ENCODE measurements at regions not wholly inside any gene's neighbourhood (a gene's known extent, or its start where the extent isn't known, plus 50 kb on each side); places are given as distances from the start of the nearest gene placed in this dataset.
A peak's percentile ranks its signal among the peaks of the same experiment; 100 is the strongest.
"Not testable (repeated sequence)": the region's sequence is repeated elsewhere in the genome, so short reads cannot be mapped to it uniquely, and the experiment has no call there.

- H3K27me3 Mint-ChIP-seq (ENCODE audit: low read depth) = peaks cover 49% of the 10 kb centered on the region
- peak overlapping the region in 1 of 3 experiments; percentile 53 for H3K27ac Mint-ChIP-seq
- no peaks in the 10 kb centered on the region for H3K4me1 Mint-ChIP-seq
- no peaks in the 10 kb centered on the region for H3K9me3 Mint-ChIP-seq
- peak; percentile 91 to 96 (median 93) for TF ChIP-seq CTCF (IDR thresholded peaks at IDR 0.05; ENCODE audit: unreplicated experiment in 3 of 3)
- H3K4me3 Mint-ChIP-seq = no peak overlapping the region
- no peaks in the 10 kb centered on the region for H3K36me3 Mint-ChIP-seq (ENCODE audit: low read depth)
Measured at GRCh38 chr13:27359199-27359821, 65.1 kb upstream of the GTF3A start.

GRCh38 chr13:27360562-27360961, 63.9 kb upstream of the GTF3A start:
- TF ChIP-seq CTCF (IDR thresholded peaks at IDR 0.05; ENCODE audit: unreplicated experiment in 3 of 3) = no peak
- no peaks in the 10 kb centered on the region for H3K36me3 Mint-ChIP-seq (ENCODE audit: low read depth)
- no peaks in the 10 kb centered on the region for H3K4me1 Mint-ChIP-seq
- peaks cover 62% of the 10 kb centered on the region for H3K27me3 Mint-ChIP-seq (ENCODE audit: low read depth)
- H3K27ac Mint-ChIP-seq = no peak overlapping the region
- no peaks in the 10 kb centered on the region for H3K9me3 Mint-ChIP-seq
- H3K4me3 Mint-ChIP-seq = no peak overlapping the region

- no peaks in the 10 kb centered on the region for H3K4me1 Mint-ChIP-seq
- no peaks in the 10 kb centered on the region for H3K36me3 Mint-ChIP-seq (ENCODE audit: low read depth)
- no peak overlapping the region for H3K27ac Mint-ChIP-seq
- H3K27me3 Mint-ChIP-seq (ENCODE audit: low read depth) = peaks cover 70% of the 10 kb centered on the region
- no peaks in the 10 kb centered on the region for H3K9me3 Mint-ChIP-seq
- peak overlapping the region; percentile 68 to 81 (median 75) for H3K4me3 Mint-ChIP-seq
- TF ChIP-seq CTCF (IDR thresholded peaks at IDR 0.05; ENCODE audit: unreplicated experiment in 3 of 3) = peak; percentile 89 to 95 (median 93)
Measured at GRCh38 chr13:27362064-27362751, 62.2 kb upstream of the GTF3A start.

- H3K36me3 Mint-ChIP-seq (ENCODE audit: low read depth); H3K4me3 Mint-ChIP-seq; H3K27ac Mint-ChIP-seq; H3K9me3 Mint-ChIP-seq; H3K4me1 Mint-ChIP-seq: not testable (repeated sequence)
- peaks cover 83% of the 10 kb centered on the region for H3K27me3 Mint-ChIP-seq (ENCODE audit: low read depth)
Measured at GRCh38 chr13:27363637-27364036, 60.8 kb upstream of the GTF3A start.

- Mint-ChIP-seq H3K4me3 (no peak overlapping the region), H3K27ac (no peak overlapping the region), H3K36me3 (ENCODE audit: low read depth) (no peaks in the 10 kb centered on the region), H3K4me1 (no peaks in the 10 kb centered on the region), H3K27me3 (ENCODE audit: low read depth) (peaks cover 80% of the 10 kb centered on the region), H3K9me3 (peaks cover 5% of the 10 kb centered on the region)
- no peak for TF ChIP-seq CTCF (IDR thresholded peaks at IDR 0.05; ENCODE audit: unreplicated experiment in 3 of 3)
Measured at GRCh38 chr13:27367570-27367969, 56.8 kb upstream of the GTF3A start.

GRCh38 chr13:27370305-27370872, 54.0 kb upstream of the GTF3A start:
- no peak for TF ChIP-seq CTCF (IDR thresholded peaks at IDR 0.05; ENCODE audit: unreplicated experiment in 3 of 3)
- no peaks in the 10 kb centered on the region for H3K36me3 Mint-ChIP-seq (ENCODE audit: low read depth)
- no peak overlapping the region for H3K4me3 Mint-ChIP-seq
- peaks cover 5% of the 10 kb centered on the region for H3K9me3 Mint-ChIP-seq
- H3K4me1 Mint-ChIP-seq = no peaks in the 10 kb centered on the region
- H3K27me3 Mint-ChIP-seq (ENCODE audit: low read depth) = peaks cover 79% of the 10 kb centered on the region
- H3K27ac Mint-ChIP-seq = no peak overlapping the region
